Endothelial cell of umbilical vein (primary cell): ENCODE measurements at regions not wholly inside any gene's neighbourhood (a gene's known extent, or its start where the extent isn't known, plus 50 kb on each side); places are given as distances from the start of the nearest gene placed in this dataset.

Experiments used
- BruUV-seq: library from RNA; stranded (reverse); fragments of 400-500 nt; replicated peaks from 2 replicates; lab custom pipeline; 2021; lab: Mats Ljungman, UMichigan
- CTCF ChIA-PET: fragments of 300-600, 350-600 bp; sonication (Branson Sonifier 250); formaldehyde crosslinking; loops from one replicate; lab custom pipeline; 2021; ENCODE audit warnings: antibody characterized with exemption, inconsistent platforms; lab: Charles Lee
- POLR2A ChIA-PET: fragments of 300-600, 350-600 bp; sonication (Branson Sonifier 250); formaldehyde crosslinking; loops from one replicate; lab custom pipeline; 2021; ENCODE audit warnings: antibody characterized with exemption, inconsistent platforms; lab: Charles Lee
- DNase-seq: peaks from one replicate; pipeline ENCODE4 v3.0.0-alpha.2; 2011; ENCODE audit warnings: low read depth, low spot score
- FAIRE-seq: peaks from 2 replicates; lab custom pipeline; 2011; peaks lifted over from hg19 to GRCh38; lab: Jason Lieb, UNC
- H2AFZ ChIP-seq: 2 replicates; pipeline ENCODE4 v1.6.0; 2012; ENCODE audit warnings: low read depth, low read length, control low read depth, inconsistent platforms
- H3K27ac ChIP-seq: 2 replicates; pipeline ENCODE4 v1.5.1; 2011; ENCODE audit warnings: low read depth, mild to moderate bottlenecking, control low read depth, low read length, moderate library complexity; ENCODE audit not compliant: insufficient read depth
- H3K27me3 ChIP-seq, 2 experiments: 2 replicates each; pipeline versions ENCODE4 v1.6.0 to v1.6.1; 2011; ENCODE audit warnings: low read length in 2 of 2, mixed read lengths in 1 of 2; ENCODE audit not compliant: control insufficient read depth in 2 of 2, insufficient read depth in 2 of 2
- H3K36me3 ChIP-seq, 2 experiments: 2 replicates in 1 of 2; 3 replicates in 1 of 2; pipeline ENCODE4 v1.5.1; 2011; ENCODE audit warnings: low read length in 2 of 2, mild to moderate bottlenecking in 1 of 2, moderate library complexity in 1 of 2; ENCODE audit not compliant: control insufficient read depth in 2 of 2, insufficient read depth in 2 of 2; ENCODE audit errors: extremely low read depth in 1 of 2
- H3K4me1 ChIP-seq: 3 replicates; pipeline ENCODE4 v1.5.1; 2011; ENCODE audit warnings: mild to moderate bottlenecking, low read length; ENCODE audit not compliant: control insufficient read depth, insufficient read depth; ENCODE audit errors: extremely low read depth
- H3K4me2 ChIP-seq: 2 replicates; pipeline ENCODE4 v1.6.1; 2011; ENCODE audit warnings: low read length, control low read depth, mixed read lengths; ENCODE audit not compliant: insufficient read depth
- H3K4me3 ChIP-seq, 3 experiments: fragments of 200-600 bp in 1 of 3; sonication (generic), shearing (Covaris generic) in 1 of 3; replicated peaks in 1 of 3; 2 replicates each; pipeline ENCODE4 v1.5.1; 2011 to 2016; ENCODE audit warnings: control low read depth in 3 of 3, low read length in 3 of 3, mild to moderate bottlenecking in 2 of 3, inconsistent platforms in 1 of 3, low read depth in 1 of 3, moderate library complexity in 1 of 3; ENCODE audit not compliant: insufficient read depth in 1 of 3
- H3K79me2 ChIP-seq: 2 replicates; pipeline ENCODE4 v1.6.0; 2012; ENCODE audit warnings: low read length, inconsistent platforms; ENCODE audit not compliant: control insufficient read depth, insufficient read depth
- H3K9ac ChIP-seq: replicated peaks from 2 replicates; pipeline ENCODE3; 2011; ENCODE audit warnings: low read length, control low read depth; ENCODE audit not compliant: insufficient read depth; ENCODE audit errors: extremely low read depth
- H3K9me1 ChIP-seq: replicated peaks from 3 replicates; pipeline ENCODE4 v1.6.0; 2011; ENCODE audit warnings: mild to moderate bottlenecking, low read length; ENCODE audit not compliant: control insufficient read depth, insufficient read depth; ENCODE audit errors: extremely low read depth
- H3K9me3 ChIP-seq: replicated peaks from 2 replicates; pipeline ENCODE4 v1.5.1; 2012; ENCODE audit warnings: low read length, inconsistent platforms; ENCODE audit not compliant: control insufficient read depth, insufficient read depth
- H4K20me1 ChIP-seq: replicated peaks from 2 replicates; pipeline ENCODE3; 2011; ENCODE audit warnings: mild to moderate bottlenecking, low read length; ENCODE audit not compliant: control insufficient read depth, insufficient read depth; ENCODE audit errors: extremely low read depth
- EZH2 ChIP-seq: IDR thresholded peaks from 2 replicates; pipeline ENCODE4 v1.6.1; 2012; ENCODE audit warnings: borderline replicate concordance, low read depth, mild to moderate bottlenecking, moderate library complexity, low read length, inconsistent platforms; ENCODE audit not compliant: severe bottlenecking
- FOS ChIP-seq: IDR thresholded peaks from 2 replicates; pipeline ENCODE4 v1.6.1; 2011; ENCODE audit warnings: mild to moderate bottlenecking, low read length, moderate library complexity, borderline replicate concordance; ENCODE audit not compliant: insufficient read depth
- GATA2 ChIP-seq: IDR thresholded peaks from 2 replicates; pipeline ENCODE4 v1.7.0; 2011; ENCODE audit warnings: low read depth, mild to moderate bottlenecking, moderate library complexity, mixed read lengths, low read length; ENCODE audit not compliant: insufficient read length, insufficient read depth
- JUN ChIP-seq: IDR thresholded peaks from 2 replicates; pipeline ENCODE4 v1.6.1; 2011; ENCODE audit warnings: borderline replicate concordance, low read depth; ENCODE audit not compliant: insufficient read length, insufficient read depth
- MYC ChIP-seq: IDR thresholded peaks from one replicate; pipeline ENCODE4 v1.6.1; 2011; ENCODE audit warnings: mild to moderate bottlenecking, low read depth, low read length
- POLR2A ChIP-seq: IDR thresholded peaks from 2 replicates; pipeline ENCODE4 v1.6.1; 2012; ENCODE audit warnings: low read depth, mild to moderate bottlenecking, control low read depth, low read length
- POLR2AphosphoS5 ChIP-seq: IDR thresholded peaks from 2 replicates; pipeline ENCODE4 v1.6.1; 2012; ENCODE audit warnings: low read depth, mild to moderate bottlenecking, control low read depth, low read length, moderate library complexity; ENCODE audit not compliant: insufficient read depth
- dilution Hi-C: fragments of 300-500 bp; cut with MboI; formaldehyde crosslinking; loops from one replicate; pipeline ENCODE4 v1.15.0; 2019; ENCODE audit warnings: low sequenced_read_pairs; ENCODE audit not compliant: extremely low pct_ligation_motif_present
- intact Hi-C: fragments of 100-400 bp; cut with micrococcal nuclease; formaldehyde crosslinking; loops from one replicate; pipeline ENCODE4 v1.10.0; 2022
- TF ChIP-seq, protein P1 (sequence below): IDR thresholded peaks from 2 replicates; pipeline ENCODE4 v1.6.1; 2011; ENCODE audit not compliant: insufficient read depth, insufficient read length
- TF ChIP-seq, protein P2 (sequence below), 2 donors: IDR thresholded peaks; 1 replicate in 1 of 2; 2 replicates in 1 of 2; pipeline ENCODE4 v1.5.1; 2011; ENCODE audit warnings: low read length in 2 of 2, mild to moderate bottlenecking in 2 of 2, moderate library complexity in 2 of 2, control low read depth in 1 of 2, inconsistent platforms in 1 of 2, low read depth in 1 of 2; ENCODE audit not compliant: insufficient read depth in 1 of 2; ENCODE audit errors: extremely low read depth in 1 of 2

DNA sequence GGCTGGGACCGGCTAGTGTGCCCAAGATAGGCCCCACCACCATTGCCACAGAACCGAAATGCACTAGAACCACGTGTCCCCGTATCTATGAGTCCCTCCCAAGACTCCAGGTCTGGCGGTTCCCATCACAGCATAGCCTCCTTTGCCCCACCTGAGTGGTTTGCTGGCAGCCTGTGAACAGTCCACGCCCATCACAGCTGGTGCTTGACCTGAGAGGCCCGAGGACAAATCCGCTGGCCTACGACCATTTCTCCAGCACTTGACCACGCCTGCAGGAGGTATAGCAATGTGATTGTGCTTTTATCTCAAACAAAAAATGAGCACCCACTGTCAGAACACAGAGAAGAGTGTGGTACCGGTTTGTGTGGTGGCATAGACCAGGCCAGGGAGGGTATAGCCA is 736.7 kb upstream of the GBE1 start:
- Histone ChIP-seq H3K36me3 (no peaks in the 10 kb centered on the region), H3K79me2 (no peaks in the 10 kb centered on the region), H4K20me1 (no peaks in the 10 kb centered on the region), H3K9me3 (peaks cover 1% of the 10 kb centered on the region), H3K9ac (no peak overlapping the region), H2AFZ (no peak overlapping the region), H3K27ac (no peak overlapping the region), H3K4me2 (no peak overlapping the region), H3K4me1 (no peaks in the 10 kb centered on the region), H3K4me3 (no peak overlapping the region), H3K27me3 (no peaks in the 10 kb centered on the region), H3K9me1 (no peaks in the 10 kb centered on the region)
- dilution Hi-C loops = no loop called here
- no peak for FAIRE-seq
- TF ChIP-seq FOS (no peak), JUN (no peak), EZH2 (no peak), GATA2 (no peak), POLR2A (no peak), MYC (no peak), POLR2AphosphoS5 (no peak)
- TF ChIP-seq, protein P1, sequence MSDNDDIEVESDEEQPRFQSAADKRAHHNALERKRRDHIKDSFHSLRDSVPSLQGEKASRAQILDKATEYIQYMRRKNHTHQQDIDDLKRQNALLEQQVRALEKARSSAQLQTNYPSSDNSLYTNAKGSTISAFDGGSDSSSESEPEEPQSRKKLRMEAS = no peak
- TF ChIP-seq, protein P2, sequence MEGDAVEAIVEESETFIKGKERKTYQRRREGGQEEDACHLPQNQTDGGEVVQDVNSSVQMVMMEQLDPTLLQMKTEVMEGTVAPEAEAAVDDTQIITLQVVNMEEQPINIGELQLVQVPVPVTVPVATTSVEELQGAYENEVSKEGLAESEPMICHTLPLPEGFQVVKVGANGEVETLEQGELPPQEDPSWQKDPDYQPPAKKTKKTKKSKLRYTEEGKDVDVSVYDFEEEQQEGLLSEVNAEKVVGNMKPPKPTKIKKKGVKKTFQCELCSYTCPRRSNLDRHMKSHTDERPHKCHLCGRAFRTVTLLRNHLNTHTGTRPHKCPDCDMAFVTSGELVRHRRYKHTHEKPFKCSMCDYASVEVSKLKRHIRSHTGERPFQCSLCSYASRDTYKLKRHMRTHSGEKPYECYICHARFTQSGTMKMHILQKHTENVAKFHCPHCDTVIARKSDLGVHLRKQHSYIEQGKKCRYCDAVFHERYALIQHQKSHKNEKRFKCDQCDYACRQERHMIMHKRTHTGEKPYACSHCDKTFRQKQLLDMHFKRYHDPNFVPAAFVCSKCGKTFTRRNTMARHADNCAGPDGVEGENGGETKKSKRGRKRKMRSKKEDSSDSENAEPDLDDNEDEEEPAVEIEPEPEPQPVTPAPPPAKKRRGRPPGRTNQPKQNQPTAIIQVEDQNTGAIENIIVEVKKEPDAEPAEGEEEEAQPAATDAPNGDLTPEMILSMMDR (IDR thresholded peaks at IDR 0.05; ENCODE audit: extremely low read depth in 1 of 2, insufficient read depth in 1 of 2, low read depth in 1 of 2, low read length in 2 of 2) = no peak
- POLR2A ChIA-PET = no interaction called here
- BruUV-seq = no TSS peak
- intact Hi-C loops = no loop called here
- CTCF ChIA-PET = no interaction called here
- DNase-seq = no peak
